GM18508 (cell line): ENCODE measurements at regions not wholly inside any gene's neighbourhood (a gene's known extent, or its start where the extent isn't known, plus 50 kb on each side); places are given as distances from the start of the nearest gene placed in this dataset.

Experiments used
- ATAC-seq: cut with Tn5 transposase; IDR thresholded peaks from one replicate; pipeline ENCODE4 v1.9.1; 2021; ENCODE audit warnings: moderate number of reproducible peaks; ENCODE audit not compliant: insufficient read depth, unreplicated experiment

DNA sequence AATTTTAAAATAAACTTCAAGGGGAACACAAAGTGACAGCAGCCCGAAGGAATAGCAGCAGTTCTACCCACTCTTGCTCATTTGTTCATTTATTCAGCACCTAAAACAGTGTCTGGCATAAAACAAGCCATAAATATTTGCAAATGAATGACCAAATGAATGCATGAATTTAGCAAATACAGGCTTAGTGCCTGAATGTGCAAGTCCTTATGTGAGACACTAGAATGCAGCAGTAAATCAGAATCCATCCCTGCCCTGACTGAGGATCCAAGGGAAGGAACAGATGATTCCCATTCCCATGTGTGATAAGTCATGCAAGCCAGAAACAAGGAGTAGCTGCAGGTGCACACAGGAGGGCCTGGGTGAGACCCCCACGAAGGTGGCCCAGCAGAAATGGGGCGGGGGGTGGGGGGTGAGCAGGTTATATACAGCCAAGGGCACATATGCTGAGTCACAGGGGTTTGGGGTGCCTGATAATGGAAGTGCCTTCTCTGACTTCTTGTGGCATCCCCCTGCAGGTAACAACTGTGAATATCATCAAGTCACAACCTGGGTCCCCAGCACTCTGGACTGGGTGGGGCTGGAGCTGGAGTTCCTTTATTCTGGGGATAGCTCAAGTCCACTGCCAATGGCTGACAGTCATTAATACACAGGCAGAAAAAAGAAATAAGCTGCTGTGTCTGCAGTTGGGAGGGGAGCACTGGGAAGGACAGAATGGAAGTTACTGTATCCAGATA, 311.9 kb downstream of the TXNL1 start:
- ATAC-seq = no peak

DNA sequence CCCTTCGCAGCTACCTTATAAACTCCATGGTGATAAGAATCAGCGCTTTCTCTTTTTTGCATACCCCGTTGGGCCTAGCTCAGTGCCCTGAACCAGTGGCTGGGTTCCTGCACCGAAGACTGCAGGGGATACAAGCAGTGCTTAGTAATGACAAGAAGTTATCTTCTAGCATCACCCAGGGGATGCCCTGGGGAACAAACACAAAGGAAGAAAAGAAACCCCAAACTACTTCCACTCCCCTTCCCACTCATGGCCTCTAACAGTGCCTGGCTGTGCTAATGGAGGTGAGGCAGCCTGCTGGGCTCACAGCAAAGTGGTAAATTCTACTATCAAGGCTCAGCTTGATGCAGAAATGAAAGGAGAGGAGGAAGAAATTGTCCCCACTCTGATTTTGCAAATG, 314.7 kb downstream of the TXNL1 start:
- no peak for ATAC-seq

DNA sequence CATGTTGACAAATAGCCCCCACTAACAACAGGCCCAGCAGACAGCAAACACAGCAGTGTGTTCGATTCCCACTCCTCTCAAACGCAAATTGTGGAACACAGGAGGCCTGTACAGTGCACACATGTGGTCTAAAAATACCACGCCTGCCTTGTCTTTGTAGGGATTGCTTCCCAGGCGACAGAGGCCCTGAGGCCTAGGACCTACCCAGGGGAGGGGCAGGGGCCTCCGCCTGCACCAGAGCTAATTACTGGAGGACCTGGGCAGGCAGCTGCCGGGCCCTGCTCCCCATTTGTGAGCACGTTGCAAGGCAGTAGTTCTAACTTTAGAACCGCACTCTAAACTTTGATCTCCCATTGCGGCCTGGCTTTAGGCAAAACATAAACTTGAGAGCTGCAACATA, 316.0 kb downstream of the TXNL1 start:
- no peak for ATAC-seq

DNA sequence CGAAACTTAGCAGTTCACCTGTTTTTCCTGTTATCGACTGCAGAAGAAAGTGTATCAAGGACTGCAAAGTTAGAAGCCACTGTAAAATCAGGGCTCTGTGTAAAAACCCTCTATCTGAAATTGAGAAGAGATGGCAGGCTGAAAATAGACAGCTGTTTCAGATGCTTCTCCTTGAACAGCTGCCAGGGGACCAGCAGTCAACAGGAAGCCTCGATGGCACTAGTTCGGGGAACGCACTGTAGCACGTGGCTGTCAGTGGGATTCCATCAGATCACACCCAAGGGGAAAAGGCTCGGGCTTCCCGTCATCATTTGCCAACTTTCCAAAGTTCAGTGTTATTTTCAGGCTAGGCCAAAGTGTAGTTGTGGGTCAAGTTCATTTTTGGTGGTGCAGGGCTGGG, 316.9 kb downstream of the TXNL1 start:
- ATAC-seq = no peak

DNA sequence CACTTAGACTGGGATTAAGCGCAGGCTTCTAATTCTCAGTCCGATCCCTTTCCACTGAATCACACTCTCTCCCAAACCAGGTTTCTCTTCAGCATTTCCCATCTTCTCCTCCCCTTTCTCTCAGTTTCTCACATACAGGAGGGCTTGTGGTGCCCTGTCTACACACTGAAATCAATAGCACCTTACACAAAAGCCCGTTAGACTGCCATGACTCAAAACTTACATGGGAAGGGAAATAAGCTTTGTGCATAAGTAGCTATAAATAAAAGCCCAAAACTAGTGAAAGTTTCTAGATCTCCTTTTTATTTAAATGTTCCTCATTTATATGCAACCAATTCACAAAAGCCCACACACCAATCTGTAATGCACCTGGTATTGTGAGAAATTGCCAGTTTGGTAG, 318.4 kb downstream of the TXNL1 start:
- no peak for ATAC-seq

DNA sequence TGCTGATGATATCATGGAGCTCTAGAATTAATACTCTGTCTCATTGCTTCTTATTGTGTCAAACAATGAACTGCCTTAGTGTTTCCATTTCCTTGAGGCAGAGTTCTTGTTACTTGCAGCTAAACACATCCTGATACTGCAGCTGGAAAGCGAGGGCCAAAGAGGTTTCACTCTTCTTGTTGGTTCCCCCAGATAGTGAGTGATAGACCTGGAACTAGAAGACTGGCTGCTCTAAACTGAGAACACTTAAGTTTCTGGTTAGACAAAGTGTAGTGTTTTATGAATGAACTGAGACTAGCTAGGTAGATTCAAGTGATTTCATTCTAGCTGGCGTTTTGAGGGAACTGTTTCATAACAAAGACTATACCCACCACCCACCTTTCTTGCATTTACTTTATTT, 321.7 kb downstream of the TXNL1 start:
- ATAC-seq = no peak

DNA sequence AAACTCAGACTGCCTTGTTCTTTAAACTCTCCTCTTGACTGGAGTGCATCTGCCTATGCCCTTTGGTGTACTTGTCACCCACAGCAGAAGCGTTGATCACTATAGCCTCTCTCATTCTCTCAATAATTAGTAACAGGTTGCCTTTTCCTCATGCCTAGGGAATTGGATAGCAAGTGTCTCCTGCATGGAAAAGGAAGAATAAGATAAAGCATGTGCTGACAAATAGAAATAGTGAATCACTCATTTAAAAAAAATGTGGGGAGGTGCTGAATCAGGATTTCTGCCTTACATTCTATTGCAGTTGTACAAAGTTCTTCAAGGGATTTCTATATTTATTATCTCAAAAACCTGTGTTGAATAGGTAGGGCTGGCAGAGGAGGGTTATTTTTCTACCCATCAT, 323.0 kb downstream of the TXNL1 start:
- ATAC-seq = no peak

DNA sequence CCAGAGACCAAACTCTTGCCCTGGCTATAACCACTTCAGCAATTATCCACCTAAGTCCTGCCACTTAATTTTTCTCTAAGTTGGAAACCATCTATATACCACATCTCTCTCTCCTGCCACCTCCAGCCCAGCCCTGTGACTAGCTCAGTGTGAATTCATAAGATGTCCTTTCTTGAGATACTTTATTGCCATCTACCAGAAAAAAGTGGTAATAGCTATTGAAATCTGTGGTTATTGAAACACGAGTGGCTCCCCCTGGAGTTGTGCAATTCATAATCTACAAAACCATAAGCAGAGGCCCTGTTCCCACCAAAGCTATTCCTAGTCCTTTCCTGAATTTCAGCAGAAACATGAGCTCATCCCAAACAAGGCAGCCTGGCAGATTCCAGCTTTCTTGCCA, 324.0 kb downstream of the TXNL1 start:
- no peak for ATAC-seq

DNA sequence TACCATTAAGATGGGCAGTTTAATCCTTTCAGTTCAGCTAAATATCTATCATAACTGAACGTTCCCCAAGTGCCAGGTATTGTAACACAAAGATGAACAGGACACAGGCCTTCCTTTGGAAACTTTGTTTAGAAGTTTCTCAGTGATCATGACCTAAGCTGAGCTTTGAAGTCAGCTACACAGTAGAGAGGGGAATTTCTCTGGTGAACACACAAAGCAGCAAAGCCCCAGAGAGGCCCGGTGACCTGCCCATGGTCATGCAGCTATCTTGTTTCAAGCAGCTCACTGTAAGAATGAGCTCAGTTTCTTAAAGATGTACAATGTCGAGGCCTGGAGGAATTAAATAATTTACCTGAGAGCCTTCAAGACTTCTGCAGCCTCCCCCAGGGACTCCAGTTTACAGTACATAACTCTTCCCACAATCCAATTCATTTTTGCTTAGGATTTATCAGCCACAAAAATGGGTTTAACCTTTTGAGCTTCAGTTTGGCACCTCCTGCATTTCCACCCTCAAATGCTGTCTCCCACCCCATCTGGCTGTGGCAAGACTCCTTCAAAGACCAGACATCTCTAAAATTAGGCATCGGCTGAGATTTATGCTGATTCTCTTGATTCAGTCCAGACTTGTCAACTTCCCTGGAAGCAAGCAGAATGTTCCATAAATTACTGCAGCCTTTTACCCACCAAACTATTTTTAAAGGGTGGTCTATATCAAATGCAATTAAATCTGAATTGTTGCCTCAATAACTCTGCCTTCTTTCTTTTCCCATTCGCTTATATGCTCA, 325.6 kb downstream of the TXNL1 start:
- ATAC-seq = no peak

DNA sequence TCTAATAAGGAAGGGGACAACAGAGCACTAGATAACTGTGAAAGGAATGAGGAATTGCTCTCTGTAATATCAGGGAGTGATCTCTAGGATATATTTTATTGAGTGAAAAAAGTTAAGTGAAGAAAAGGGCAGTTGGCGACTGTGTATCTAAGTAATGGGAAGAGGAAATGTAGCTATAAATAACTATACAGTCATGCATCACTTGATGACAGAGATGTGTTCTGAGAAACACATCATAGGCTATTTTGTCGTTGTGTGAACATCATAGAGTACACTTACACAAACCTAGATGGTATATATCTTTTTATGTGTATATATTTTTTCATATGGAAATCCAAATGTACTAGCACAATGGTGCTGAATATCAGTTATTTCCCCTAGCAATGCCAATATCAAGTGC, 329.3 kb downstream of the TXNL1 start:
- no peak for ATAC-seq

DNA sequence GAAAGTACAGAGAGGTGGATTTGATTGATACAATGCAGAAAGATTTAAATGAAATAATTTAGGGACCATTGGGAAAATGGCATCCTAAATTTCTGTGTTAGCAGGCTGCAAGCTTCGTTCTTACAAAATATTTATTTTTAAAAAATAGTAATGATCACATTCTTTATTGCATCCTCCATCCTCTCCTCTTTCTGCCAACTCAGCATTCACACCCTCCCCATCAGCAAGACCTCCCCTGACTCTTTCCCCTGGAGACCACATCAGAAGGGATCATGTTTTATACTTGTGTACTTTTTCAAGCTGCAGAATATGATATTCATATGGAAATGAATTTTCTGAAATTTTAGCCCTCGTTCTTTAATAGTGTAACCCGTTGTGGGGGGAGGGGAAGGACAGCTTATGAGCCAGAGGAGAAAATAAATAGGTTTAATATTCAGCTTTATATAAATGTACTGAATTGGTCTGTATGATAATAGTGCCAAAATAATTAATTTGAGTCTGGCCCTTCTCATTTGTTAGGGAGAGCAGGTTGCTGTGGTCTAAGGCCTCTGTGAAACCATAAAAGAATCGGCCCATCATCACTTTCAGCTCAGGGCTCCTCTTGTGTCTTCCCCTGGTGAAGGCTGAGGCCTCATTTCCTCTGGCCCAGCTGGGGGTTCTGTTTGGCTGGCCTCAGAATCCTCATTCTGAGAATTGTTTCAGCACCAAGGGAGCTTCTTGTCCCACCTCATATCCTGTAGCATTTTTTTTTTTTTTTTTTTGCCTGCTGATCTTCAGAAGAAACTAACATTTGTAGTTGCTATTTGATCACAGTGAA, 330.8 kb downstream of the TXNL1 start:
- ATAC-seq = no peak

DNA sequence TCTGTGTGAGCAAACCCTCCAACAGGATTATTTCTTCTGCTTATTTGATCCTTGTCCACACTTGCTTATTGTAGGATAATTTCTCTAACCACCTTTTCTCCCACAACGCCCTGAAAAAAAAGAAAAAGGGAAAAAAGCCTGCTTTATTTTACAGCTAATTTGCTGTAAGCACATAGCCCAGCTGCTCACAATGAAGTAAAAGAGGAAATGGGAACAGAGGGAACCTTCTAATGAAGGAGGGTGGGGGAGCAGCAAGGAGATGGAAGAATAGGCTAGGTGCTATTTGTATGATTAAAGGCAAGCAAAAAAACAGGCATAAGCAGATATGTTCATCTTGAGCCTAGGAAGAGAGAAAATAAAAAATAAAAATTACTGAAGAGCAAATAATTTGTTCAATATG, 331.6 kb downstream of the TXNL1 start:
- ATAC-seq = no peak

DNA sequence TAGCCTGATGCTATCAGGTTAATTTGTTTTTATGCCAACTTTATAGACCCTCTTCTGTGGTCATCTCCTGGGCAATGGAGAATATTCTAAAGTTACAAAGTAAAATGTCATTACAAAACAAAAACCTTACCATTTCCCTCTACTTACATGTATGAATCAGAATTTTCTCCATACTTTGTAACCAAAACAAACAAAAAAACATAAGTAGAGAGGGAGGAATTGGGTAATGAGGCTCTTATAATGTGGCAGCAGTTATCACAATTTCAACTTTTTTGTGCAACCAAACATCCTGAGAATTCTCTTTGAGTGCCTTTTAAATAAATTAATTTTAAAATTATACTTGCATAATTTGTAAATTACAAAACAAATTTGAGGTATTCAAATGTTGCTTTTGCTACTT, 332.8 kb downstream of the TXNL1 start:
- ATAC-seq = no peak

DNA sequence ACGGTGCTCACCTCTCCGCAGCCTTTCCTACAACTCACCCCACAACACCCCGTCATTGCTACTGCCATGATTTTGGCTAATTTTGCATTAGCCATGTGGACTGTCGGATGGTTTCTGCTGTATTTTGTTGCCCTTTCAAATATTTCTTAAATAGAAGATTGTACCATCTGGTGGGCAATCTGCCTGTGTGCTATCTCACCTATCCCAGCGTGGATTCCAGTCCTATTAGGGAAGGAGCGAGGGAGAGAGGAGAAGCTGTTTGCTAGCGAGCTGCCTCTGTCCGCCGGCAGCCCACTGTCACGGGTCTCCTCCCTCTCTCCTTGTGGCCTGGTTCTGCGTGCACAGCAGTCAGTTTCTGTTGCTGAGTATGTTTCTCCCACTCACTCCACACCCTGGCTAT, 336.2 kb downstream of the TXNL1 start:
- ATAC-seq = no peak

DNA sequence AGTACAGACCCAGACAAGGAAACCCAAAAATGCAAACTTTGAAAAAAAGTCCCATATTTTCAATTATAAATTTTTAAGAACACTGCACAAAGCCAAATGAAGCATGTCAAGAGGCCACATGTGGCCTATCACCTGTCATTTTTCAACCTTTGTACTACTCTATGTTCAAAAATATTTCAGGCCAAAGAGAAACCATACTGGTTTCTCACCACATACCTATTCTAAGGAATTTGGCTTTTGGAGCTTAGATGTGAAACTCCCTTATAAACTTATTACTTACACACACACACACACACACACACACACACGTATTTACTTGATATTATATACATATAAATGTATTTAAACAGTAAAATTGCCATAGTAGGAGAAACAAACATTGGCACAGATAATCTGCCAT, 338.7 kb downstream of the TXNL1 start:
- ATAC-seq = no peak

DNA sequence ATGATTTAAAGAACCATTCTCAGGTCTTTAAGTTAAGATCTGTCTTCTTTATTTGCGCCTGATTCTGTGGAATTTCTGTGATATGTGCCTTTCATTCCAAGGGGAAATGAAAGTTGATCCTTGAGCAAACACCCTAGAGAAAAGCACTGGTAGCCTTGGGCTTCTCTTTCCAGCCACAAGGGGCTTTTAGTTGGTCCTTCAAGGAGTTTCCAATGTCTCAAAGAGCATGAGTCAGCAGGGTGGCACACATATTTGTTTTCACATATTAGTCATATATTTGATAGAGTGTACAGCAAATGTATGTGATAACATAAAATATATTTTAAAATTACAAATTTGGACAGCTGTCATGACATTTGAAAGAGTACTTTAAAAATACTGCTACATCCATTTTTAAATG, 339.5 kb downstream of the TXNL1 start:
- ATAC-seq = no peak

DNA sequence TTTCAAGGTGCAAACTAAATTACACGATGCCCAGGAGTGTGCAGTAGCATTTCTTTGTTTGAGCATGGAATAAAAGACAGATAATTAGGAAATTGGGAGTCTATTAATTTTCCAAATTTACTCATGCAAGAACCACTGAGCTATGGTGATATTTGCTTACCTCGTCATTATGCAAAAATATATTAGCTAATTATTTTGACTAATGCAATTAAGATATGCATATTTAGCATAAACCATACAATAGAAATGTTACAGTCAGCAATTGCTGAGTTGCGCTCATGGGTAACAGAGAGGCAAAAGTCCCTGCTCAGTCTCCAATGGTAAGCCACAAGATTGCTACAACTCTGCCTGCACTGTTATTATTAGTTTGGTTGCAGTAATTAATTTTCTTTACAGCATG, 342.0 kb downstream of the TXNL1 start:
- no peak for ATAC-seq

DNA sequence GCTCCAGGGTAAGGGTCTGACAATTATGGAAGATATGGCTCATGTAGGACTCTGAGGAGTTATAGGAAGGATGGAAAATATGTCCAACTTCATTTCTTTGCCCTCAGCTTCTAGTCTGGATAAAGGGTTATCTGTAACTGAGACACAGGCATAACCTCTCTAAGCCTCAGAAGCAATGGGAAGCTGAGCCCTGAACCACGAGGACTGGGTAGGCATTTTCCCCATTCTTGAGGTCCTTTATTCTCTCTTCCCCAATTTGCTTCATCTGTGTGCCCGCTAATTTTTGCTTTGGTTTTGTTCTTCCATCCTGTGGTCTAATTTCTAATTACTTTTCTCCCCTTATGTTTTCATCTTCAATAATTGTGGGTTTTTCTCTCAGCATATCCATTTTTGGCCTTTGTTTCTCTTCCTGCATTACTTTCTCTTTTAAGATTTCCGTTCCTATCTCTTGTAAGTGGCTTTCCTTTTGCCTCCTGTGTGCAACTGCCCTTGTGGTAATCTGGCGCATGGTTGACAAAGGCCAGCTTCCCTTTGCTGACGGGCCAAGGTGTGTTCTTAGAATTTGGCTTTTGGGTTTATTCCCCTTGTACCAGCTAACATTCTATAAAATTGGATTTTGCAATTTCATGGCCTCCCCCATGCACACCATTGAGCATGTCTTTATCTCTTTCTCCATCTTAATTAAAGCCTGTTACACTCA, 343.8 kb downstream of the TXNL1 start:
- ATAC-seq = no peak

DNA sequence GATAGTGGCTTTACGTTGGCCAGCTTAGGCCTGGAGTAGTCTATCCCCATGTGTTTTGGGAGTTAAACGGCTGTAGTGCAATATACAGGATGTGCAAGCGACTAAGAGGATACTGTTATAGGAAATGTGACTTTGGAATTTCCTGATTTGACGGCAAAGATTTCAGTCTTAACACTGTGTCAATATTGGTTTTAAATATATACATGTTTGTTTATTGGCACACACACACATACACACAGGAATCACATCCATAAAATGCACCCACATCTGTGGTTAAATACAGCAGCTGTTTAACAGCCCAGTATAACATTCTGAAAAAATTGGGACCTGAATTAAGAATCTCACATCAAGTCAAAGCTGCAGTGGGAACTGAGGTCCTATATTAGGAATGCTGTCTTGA, 347.1 kb downstream of the TXNL1 start:
- ATAC-seq = no peak

DNA sequence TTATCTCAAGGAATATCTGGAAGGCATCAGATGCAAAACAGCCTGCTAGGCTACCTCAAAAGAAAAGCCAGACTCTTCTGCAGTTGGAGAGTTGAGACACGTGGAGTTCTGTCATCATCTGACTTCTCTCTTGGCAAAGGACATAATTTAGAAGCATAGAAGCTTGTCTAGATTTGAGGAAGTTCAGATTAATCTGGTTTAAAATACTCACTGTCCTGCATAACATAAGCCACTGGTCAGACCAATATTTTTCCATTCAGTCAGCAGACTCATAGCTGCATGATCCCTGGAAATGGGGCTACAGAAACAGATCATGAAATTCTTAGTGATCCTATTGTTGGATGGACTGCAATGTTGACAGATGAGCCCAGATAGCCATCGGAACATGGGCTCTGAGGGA, 349.0 kb downstream of the TXNL1 start:
- no peak for ATAC-seq
